ENCODE measurements at regions not wholly inside any gene's neighbourhood (a gene's known extent, or its start where the extent isn't known, plus 50 kb on each side); places are given as distances from the start of the nearest gene placed in this dataset.
"Not testable (repeated sequence)": the region's sequence is repeated elsewhere in the genome, so short reads cannot be mapped to it uniquely, and the experiment has no call there.

DNA sequence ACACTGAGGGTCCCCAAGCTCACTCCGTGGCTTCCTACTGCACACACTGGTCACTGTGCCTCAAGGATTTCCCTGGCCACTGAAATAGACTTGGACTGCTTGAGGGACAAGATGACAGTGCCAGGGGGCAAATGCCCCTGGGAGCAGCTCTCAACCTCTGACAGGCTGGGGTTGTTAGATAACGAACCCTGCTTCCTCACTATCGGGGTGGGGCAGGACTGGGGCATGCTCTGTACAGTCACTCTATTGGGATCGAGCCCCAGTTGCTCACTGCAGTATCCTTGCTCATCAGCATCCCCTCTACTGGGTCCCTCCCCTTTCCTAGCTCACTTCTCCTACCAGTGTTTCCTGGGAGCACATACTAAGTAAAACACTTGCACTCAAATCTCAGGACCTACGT is 610.8 kb downstream of the NTRK3 start:
- ATAC-seq (replicated peaks): no peak

GRCh38 chr15:87642997-87643396 is 613.5 kb downstream of the NTRK3 start:
- not testable (repeated sequence) for H3K4me3 Mint-ChIP-seq; H3K36me3 Mint-ChIP-seq (ENCODE audit: insufficient read depth); H3K4me1 Mint-ChIP-seq (ENCODE audit: low read depth in 2 of 2); ATAC-seq (replicated peaks); H3K9me3 Mint-ChIP-seq; DNase-seq; H3K27ac Mint-ChIP-seq
- peaks cover 0 to 14% of the 10 kb centered on the region in 2 donors for H3K27me3 Mint-ChIP-seq

More for the DNA sequence above, 610.8 kb downstream of the NTRK3 start:
- H3K27me3 Mint-ChIP-seq: peaks cover 0 to 7% of the 10 kb centered on the region in 2 donors
- H3K36me3 Mint-ChIP-seq (ENCODE audit: insufficient read depth): no peaks in the 10 kb centered on the region
- no peak overlapping the region for H3K27ac Mint-ChIP-seq
- H3K4me3 Mint-ChIP-seq: no peak overlapping the region
- H3K4me1 Mint-ChIP-seq (ENCODE audit: low read depth in 2 of 2): no peaks in the 10 kb centered on the region
- H3K9me3 Mint-ChIP-seq: peaks cover 0 to 5% of the 10 kb centered on the region in 2 donors
- DNase-seq: no peak

- H3K4me1 Mint-ChIP-seq (ENCODE audit: low read depth in 2 of 2): no peaks in the 10 kb centered on the region
- no peaks in the 10 kb centered on the region for H3K36me3 Mint-ChIP-seq (ENCODE audit: insufficient read depth)
- H3K27ac Mint-ChIP-seq: no peak overlapping the region
- no peaks in the 10 kb centered on the region for H3K9me3 Mint-ChIP-seq
- H3K27me3 Mint-ChIP-seq: peaks cover 0 to 30% of the 10 kb centered on the region in 2 donors
- DNase-seq (no peak), ATAC-seq (replicated peaks) (no peak)
- H3K4me3 Mint-ChIP-seq: no peak overlapping the region
Measured at GRCh38 chr15:87639305-87640011, 617.1 kb downstream of the NTRK3 start.

DNA sequence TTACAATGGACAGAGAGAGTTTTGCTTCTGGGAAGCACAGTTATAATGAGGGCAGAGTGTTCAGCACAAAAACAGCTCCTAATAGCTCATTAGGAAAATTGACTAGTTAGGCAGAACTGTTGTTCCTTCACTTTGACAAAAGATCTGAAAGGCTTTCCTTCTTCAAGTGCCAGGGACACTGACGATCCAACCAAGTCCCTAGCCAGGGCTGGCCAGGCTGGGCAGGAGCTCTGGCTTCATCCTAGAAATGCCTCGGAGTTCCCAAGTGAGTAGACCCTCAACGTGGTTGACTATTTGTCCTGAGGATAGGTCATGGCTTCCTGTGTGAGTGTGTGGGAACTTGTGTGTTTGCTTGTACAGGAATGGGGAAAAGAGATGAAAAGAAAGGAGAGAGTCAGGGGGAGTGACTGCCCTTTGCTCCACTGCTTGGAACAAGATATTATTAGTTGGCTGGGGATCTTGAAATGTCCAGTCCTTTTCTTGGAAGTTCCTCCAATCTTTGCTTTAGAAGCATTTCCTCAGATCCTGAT is 617.9 kb downstream of the NTRK3 start:
- H3K4me1 Mint-ChIP-seq (ENCODE audit: low read depth in 2 of 2): no peaks in the 10 kb centered on the region
- H3K36me3 Mint-ChIP-seq (ENCODE audit: insufficient read depth): no peaks in the 10 kb centered on the region
- H3K9me3 Mint-ChIP-seq: no peaks in the 10 kb centered on the region
- peaks cover 2 to 29% of the 10 kb centered on the region in 2 donors for H3K27me3 Mint-ChIP-seq
- ATAC-seq (replicated peaks) (no peak), DNase-seq (no peak)
- H3K27ac Mint-ChIP-seq: no peak overlapping the region
- no peak overlapping the region for H3K4me3 Mint-ChIP-seq

DNA sequence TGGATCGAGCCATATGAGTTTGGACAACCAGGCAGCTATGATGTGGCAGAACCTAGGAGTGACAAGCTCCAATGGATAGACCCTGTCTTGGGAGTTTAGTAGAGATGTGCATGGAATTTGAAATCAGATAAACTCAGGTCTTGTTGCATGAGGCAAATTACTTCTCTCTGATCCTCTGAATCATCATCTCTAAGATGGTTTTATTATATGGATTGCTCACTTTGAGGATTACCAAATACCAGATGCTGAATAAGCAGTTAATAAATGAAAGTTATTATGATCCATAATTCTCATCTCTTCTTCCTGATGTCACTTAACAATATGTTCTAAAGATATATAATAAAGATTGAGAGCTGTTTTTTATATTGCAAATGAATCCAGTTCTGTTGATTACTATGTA is 622.2 kb downstream of the NTRK3 start:
- Mint-ChIP-seq H3K4me1 (ENCODE audit: low read depth in 2 of 2) (no peaks in the 10 kb centered on the region), H3K27me3 (peaks cover 10 to 30% of the 10 kb centered on the region in 2 donors), H3K27ac (no peak overlapping the region), H3K9me3 (peaks cover 0 to 3% of the 10 kb centered on the region in 2 donors), H3K36me3 (ENCODE audit: insufficient read depth) (no peaks in the 10 kb centered on the region), H3K4me3 (no peak overlapping the region)
- DNase-seq (no peak), ATAC-seq (replicated peaks) (no peak)

- Mint-ChIP-seq H3K27ac (no peak overlapping the region), H3K36me3 (ENCODE audit: insufficient read depth) (no peaks in the 10 kb centered on the region), H3K4me3 (no peak overlapping the region), H3K27me3 (peaks cover 10 to 30% of the 10 kb centered on the region in 2 donors), H3K9me3 (peaks cover 0 to 3% of the 10 kb centered on the region in 2 donors), H3K4me1 (ENCODE audit: low read depth in 2 of 2) (no peaks in the 10 kb centered on the region)
- no peak for ATAC-seq (replicated peaks)
- DNase-seq: no peak
Measured at GRCh38 chr15:87633525-87633924, 623.0 kb downstream of the NTRK3 start.

GRCh38 chr15:87632364-87632763 is 624.2 kb downstream of the NTRK3 start:
- ATAC-seq (replicated peaks) (no peak), DNase-seq (no peak)
- peaks cover 10 to 30% of the 10 kb centered on the region in 2 donors for H3K27me3 Mint-ChIP-seq
- no peak overlapping the region for H3K4me3 Mint-ChIP-seq
- H3K36me3 Mint-ChIP-seq (ENCODE audit: insufficient read depth): no peaks in the 10 kb centered on the region
- H3K4me1 Mint-ChIP-seq (ENCODE audit: low read depth in 2 of 2): no peaks in the 10 kb centered on the region
- H3K27ac Mint-ChIP-seq: no peak overlapping the region
- peaks cover 0 to 3% of the 10 kb centered on the region in 2 donors for H3K9me3 Mint-ChIP-seq

DNA sequence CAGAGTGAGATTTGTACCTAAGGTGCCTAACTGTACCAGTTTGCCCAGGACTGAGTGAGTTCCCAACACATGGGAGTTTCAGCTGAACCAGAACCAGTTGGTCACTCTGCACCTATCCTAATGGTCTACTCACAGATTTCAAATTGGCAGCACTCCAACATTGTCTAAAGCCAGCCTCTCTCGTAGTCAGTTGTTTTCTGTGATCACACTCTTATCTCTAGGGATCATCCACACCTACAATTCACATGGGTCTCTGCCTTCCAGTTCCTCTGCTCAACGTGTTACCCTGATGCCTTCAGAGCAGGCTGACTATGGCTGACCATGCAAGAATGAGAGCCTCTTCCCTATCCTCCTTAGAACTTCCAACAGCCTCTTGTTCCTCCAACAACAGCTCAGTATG is 624.8 kb downstream of the NTRK3 start:
- Mint-ChIP-seq H3K36me3 (ENCODE audit: insufficient read depth) (no peaks in the 10 kb centered on the region), H3K4me1 (ENCODE audit: low read depth in 2 of 2) (no peaks in the 10 kb centered on the region), H3K27ac (no peak overlapping the region), H3K27me3 (peaks cover 15 to 30% of the 10 kb centered on the region in 2 donors), H3K9me3 (peaks cover 0 to 7% of the 10 kb centered on the region in 2 donors), H3K4me3 (no peak overlapping the region)
- DNase-seq: no peak
- ATAC-seq (replicated peaks): no peak

DNA sequence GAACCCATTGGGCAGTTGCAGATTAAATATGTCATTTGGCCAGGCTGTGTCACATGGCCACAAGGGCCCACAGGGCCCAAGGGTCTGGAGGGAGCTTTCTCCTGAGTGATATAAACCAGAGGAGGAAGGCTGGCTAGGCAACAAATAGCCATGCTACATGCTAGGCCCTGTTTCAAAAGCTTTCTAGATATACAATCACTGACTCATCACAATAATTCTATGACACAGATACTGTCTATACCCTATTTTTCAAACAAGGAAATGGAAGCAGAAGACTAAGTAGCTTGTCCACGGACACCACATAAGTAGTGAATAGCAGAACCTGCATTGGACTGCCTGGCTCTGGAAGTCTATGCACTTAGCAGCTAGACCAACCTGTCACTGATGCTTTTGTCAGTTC is 625.4 kb downstream of the NTRK3 start:
- Mint-ChIP-seq H3K36me3 (ENCODE audit: insufficient read depth) (no peaks in the 10 kb centered on the region), H3K4me3 (no peak overlapping the region), H3K9me3 (peaks cover 0 to 7% of the 10 kb centered on the region in 2 donors), H3K27ac (no peak overlapping the region), H3K4me1 (ENCODE audit: low read depth in 2 of 2) (no peaks in the 10 kb centered on the region), H3K27me3 (peaks cover 15 to 29% of the 10 kb centered on the region in 2 donors)
- DNase-seq: no peak
- no peak for ATAC-seq (replicated peaks)

DNA sequence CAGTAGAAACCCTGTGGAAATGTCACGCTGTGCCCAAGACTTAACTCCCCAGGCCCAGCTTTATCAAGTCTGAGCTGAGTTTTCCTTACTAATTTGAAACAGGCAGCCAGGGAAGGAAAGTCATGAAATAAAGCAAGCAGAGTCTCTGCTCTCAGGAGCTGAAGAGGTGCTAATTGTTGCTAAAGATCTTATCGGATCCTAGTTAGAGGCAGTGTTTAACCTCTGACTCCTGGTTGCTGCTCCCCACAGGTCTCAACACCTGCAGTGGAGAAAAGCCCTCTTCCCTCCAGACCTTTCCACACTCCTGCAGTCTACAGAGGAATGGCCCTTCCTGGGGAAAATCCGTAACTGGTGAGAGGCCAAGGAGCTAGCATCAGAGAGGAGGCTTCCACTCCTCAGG is 628.2 kb downstream of the NTRK3 start:
- no peak for DNase-seq
- no peaks in the 10 kb centered on the region for H3K36me3 Mint-ChIP-seq (ENCODE audit: insufficient read depth)
- ATAC-seq (replicated peaks): no peak
- peaks cover 8 to 9% of the 10 kb centered on the region in 2 donors for H3K27me3 Mint-ChIP-seq
- peaks cover 0 to 10% of the 10 kb centered on the region in 2 donors for H3K9me3 Mint-ChIP-seq
- no peak overlapping the region for H3K27ac Mint-ChIP-seq
- no peaks in the 10 kb centered on the region for H3K4me1 Mint-ChIP-seq (ENCODE audit: low read depth in 2 of 2)
- no peak overlapping the region for H3K4me3 Mint-ChIP-seq

DNA sequence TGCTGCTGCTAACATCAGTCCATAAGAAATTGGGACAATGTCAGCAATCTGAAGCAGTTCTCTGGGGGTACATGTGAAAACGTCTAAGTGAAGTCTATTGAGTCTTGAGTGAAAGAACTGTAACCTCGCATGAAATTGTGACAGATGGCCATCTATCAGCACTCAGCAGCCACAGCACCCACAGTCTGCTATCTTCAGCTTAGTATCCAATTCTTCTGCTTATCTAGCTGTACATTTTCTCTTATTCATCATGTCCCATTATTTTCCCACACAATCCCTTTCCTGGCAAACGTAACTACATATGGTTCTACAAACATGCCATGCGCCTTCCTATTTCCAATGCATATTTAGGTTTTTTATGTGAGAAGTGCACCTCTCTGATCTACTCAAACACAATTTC is 629.7 kb downstream of the NTRK3 start:
- Mint-ChIP-seq H3K4me3 (no peak overlapping the region), H3K9me3 (peaks cover 5 to 9% of the 10 kb centered on the region in 2 donors), H3K36me3 (ENCODE audit: insufficient read depth) (no peaks in the 10 kb centered on the region), H3K27ac (no peak overlapping the region), H3K4me1 (ENCODE audit: low read depth in 2 of 2) (no peaks in the 10 kb centered on the region), H3K27me3 (peaks cover 0 to 10% of the 10 kb centered on the region in 2 donors)
- DNase-seq (no peak), ATAC-seq (replicated peaks) (no peak)

- Mint-ChIP-seq H3K36me3 (ENCODE audit: insufficient read depth) (no peaks in the 10 kb centered on the region), H3K27me3 (peaks cover 0 to 12% of the 10 kb centered on the region in 2 donors), H3K27ac (no peak overlapping the region), H3K9me3 (peaks cover 9% of the 10 kb centered on the region in 2 donors), H3K4me1 (ENCODE audit: low read depth in 2 of 2) (no peaks in the 10 kb centered on the region), H3K4me3 (no peak overlapping the region)
- no peak for DNase-seq
- ATAC-seq (replicated peaks): no peak
Measured at GRCh38 chr15:87623832-87624231, 632.7 kb downstream of the NTRK3 start.

DNA sequence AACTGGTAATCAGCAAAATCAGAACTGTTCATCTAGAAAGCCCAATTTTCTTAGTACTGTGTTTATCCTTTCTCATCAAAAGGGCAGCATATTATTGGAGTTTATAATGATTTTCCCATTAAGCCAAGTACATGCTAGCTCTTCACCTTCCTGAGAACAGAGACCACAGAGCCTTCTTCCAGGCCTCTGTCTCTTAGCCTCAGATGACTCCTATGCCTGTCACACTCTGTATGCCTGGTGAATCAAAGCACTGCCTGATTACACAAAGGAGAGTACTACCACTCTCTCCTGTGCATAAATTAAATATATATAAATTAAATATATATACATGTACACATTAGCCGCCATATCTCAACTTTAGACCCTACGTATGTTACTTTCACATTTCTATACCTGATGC is 636.1 kb downstream of the NTRK3 start:
- DNase-seq: no peak
- H3K4me1 Mint-ChIP-seq (ENCODE audit: low read depth in 2 of 2): no peaks in the 10 kb centered on the region
- H3K9me3 Mint-ChIP-seq: peaks cover 5 to 9% of the 10 kb centered on the region in 2 donors
- H3K27me3 Mint-ChIP-seq: peaks cover under 1 to 7% of the 10 kb centered on the region in 2 donors
- H3K4me3 Mint-ChIP-seq: no peak overlapping the region
- H3K36me3 Mint-ChIP-seq (ENCODE audit: insufficient read depth): no peaks in the 10 kb centered on the region
- H3K27ac Mint-ChIP-seq: no peak overlapping the region
- no peak for ATAC-seq (replicated peaks)

Data from effector memory CD8-positive, alpha-beta T cell (primary cell).